BLaER1 treated with 17β-estradiol and CSF1 and Interleukin-3, amounts not matched to agents 10 nM and 100 nM (cell line): ENCODE measurements at regions not wholly inside any gene's neighbourhood (a gene's known extent, or its start where the extent isn't known, plus 50 kb on each side); places are given as distances from the start of the nearest gene placed in this dataset.

Experiments used
- H3K27ac ChIP-seq, 11 experiments: shearing (Covaris generic); formaldehyde crosslinking; 2 replicates each; pipeline ENCODE4 v1.8.1; 2022
- H3K27me3 ChIP-seq, 11 experiments: shearing (Covaris generic); formaldehyde crosslinking; 2 replicates each; pipeline ENCODE4 v1.8.1; 2022
- H3K36me3 ChIP-seq, 11 experiments: shearing (Covaris generic); formaldehyde crosslinking; 2 replicates each; pipeline ENCODE4 v1.8.1; 2022
- H3K4me1 ChIP-seq, 10 experiments: shearing (Covaris generic); formaldehyde crosslinking; 2 replicates each; pipeline ENCODE4 v1.8.1; 2022
- H3K4me2 ChIP-seq, 11 experiments: shearing (Covaris generic); formaldehyde crosslinking; 2 replicates each; pipeline ENCODE4 v1.8.1; 2022
- H3K4me3 ChIP-seq, 10 experiments: shearing (Covaris generic); formaldehyde crosslinking; 2 replicates each; pipeline ENCODE4 v1.8.1; 2022
- H3K9ac ChIP-seq, 11 experiments: shearing (Covaris generic); formaldehyde crosslinking; 2 replicates each; pipeline ENCODE4 v1.8.1; 2022
- H3K9me3 ChIP-seq, 11 experiments: shearing (Covaris generic); formaldehyde crosslinking; replicated peaks in 1 of 11; 2 replicates each; pipeline ENCODE4 v1.8.1; 2022
- H4K20me1 ChIP-seq, 11 experiments: shearing (Covaris generic); formaldehyde crosslinking; 2 replicates each; pipeline ENCODE4 v1.8.1; 2022
- Cebpa-rat ChIP-seq, 11 experiments: shearing (Covaris generic); IDR thresholded peaks; 2 replicates each; pipeline ENCODE4 v1.8.1; 2022

DNA sequence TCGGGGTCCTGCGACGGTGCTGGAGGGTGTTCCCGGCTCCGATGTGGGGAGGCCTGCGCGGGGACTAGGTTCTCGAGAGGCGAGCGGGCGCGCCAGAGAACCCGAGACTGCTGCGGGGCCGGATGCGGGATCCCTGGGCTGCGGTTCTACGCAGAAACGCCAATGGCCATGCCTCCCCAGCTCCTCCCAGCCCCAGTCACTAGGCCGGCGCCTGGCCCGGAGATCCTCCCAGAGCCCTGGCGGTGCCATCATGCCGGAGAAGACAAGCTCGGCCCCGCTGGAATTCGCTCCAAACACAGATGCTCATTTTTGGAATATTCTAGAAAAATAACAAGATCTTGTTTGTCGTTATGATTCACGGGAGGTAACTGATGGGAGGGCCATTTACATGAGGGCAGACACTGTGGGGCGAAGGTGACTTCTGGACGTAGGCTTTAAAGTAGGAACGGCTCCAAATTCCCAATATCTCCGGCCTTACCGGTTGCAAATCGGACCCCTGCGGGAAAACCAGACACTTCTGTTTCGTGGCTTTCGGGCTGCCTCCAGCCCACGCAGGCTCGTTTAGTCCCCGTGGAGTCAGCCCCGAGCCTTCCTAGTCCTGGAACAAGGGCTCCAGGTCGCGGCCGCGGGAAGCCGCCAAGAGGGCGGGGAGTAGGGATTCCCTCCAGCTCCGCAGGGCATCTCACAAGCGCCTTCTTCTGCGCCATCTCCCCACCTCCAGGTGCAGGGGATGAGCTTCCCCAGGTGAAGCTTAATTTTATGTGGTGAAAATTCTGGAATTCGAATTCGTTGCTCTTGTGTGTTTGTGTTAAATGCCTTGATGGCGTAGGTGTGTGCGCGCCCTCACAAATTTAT, 74.8 kb upstream of the POLG start:
- H3K4me3 ChIP-seq = 0 out of 20 replicates have a peak overlapping the region, but pooled peaks of 1 of the 10 experiments have one; percentile 11
- no peak overlapping the region for H3K27ac ChIP-seq
- H3K27me3 ChIP-seq = peaks cover 100% of the 10 kb centered on the region in 11 experiments
- H4K20me1 ChIP-seq = peaks cover 0 to 76% (median 42%) of the 10 kb centered on the region in 11 experiments; a peak in 14 of 22 replicates
- peaks cover 25 to 56% (median 46%) of the 10 kb centered on the region in 11 experiments for H3K9me3 ChIP-seq
- no peaks in the 10 kb centered on the region for H3K36me3 ChIP-seq
- H3K9ac ChIP-seq = no peak overlapping the region
- no peak overlapping the region for H3K4me2 ChIP-seq
- no peak for TF ChIP-seq Cebpa-rat (IDR thresholded peaks at IDR 0.05)
- 0 out of 20 replicates have a peak, but pooled peaks cover 0 to 7% (median 0%) of the 10 kb centered on the region in 10 experiments for H3K4me1 ChIP-seq

GRCh38 chr15:89408372-89409183, 74.0 kb upstream of the POLG start:
- Histone ChIP-seq H3K9me3 (peaks cover 25 to 56% (median 46%) of the 10 kb centered on the region in 11 experiments), H4K20me1 (peaks cover 0 to 72% (median 38%) of the 10 kb centered on the region in 11 experiments; a peak in 14 of 22 replicates), H3K9ac (no peak overlapping the region), H3K27ac (no peak overlapping the region), H3K4me1 (0 out of 20 replicates have a peak, but pooled peaks cover 0 to 7% (median 0%) of the 10 kb centered on the region in 10 experiments), H3K36me3 (no peaks in the 10 kb centered on the region), H3K27me3 (peaks cover 100% of the 10 kb centered on the region in 11 experiments), H3K4me3 (peak overlapping the region in 1 of 10 experiments; percentile 11; a peak in 1 of 20 replicates), H3K4me2 (no peak overlapping the region)
- TF ChIP-seq Cebpa-rat (IDR thresholded peaks at IDR 0.05) = no peak

DNA sequence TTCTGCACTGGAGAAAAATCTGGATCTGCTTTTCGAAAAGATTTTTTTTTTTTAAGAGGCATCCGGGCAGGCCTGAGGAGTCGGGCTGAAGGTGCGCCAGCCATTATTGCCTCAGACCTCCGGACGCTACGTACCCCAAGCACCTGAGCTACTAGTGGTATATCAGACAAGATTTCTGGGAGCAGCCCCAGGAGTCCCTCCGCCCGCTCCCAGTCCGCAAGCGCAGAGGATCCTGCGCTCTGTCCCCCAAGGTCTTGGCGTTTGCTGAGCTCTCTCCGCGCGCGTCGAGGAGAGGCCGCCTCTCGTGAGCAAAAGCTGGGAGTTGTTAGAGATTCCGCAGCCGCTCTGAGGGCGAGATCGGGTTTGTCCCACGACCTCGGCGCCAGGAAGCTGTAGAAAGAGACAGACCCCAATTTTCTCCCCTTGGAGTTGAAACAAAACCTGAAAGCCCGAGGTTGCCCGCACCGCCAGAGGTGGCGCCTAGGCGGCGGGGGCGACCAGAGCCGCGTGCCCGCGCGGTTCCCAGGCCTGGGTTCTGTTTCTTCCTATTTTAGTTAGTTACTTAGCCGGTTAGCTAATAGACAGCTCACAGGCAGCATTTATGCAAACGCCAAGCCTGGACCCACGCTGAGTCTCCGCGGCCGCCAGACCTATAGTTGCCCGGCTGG, 72.5 kb upstream of the POLG start:
- Histone ChIP-seq H3K27me3 (peaks cover 100% of the 10 kb centered on the region in 11 experiments), H3K9ac (no peak overlapping the region), H3K27ac (no peak overlapping the region), H4K20me1 (peaks cover 0 to 64% (median 36%) of the 10 kb centered on the region in 11 experiments; a peak in 14 of 22 replicates), H3K9me3 (peaks cover 25 to 56% (median 46%) of the 10 kb centered on the region in 11 experiments), H3K4me1 (peaks cover 0 to 11% (median 0%) of the 10 kb centered on the region in 10 experiments; a peak in 5 of 20 replicates), H3K4me2 (no peak overlapping the region), H3K4me3 (no peak overlapping the region), H3K36me3 (no peaks in the 10 kb centered on the region)
- no peak for TF ChIP-seq Cebpa-rat (IDR thresholded peaks at IDR 0.05)

DNA sequence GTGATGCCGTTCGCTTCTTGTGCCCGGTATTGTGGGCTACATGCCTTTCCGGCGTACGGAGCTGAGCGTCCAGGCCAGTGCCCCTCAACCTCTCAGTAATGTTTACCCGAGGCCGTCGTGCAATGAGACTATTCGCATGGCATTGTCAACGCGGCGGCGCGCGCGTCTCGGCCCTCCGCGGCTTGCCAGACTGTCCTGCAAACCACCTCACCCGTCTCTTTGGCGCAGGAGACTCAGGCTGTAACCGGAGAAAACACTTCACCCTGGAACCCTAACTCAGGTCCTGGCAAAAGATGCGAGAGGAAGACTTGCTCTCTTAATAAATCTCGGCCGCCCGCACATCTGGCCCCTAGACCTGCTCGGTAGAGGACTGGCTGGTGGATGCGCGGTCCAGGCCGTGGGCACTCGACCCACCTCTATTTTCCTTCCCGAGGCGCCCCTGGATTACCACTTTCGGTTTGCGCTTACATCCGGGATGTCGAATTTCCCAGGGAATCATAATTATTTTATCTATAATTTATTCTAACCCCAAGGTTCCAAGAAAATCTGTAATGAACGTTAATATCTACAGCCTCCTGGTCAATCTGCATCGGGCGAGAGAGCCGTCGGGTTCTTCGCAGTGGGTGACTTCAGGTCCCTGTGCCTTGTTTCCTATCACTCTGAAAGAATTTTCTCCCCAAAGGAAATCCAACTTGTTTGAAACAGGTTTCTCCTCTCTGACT, 71.8 kb upstream of the POLG start:
- peaks cover 25 to 56% (median 46%) of the 10 kb centered on the region in 11 experiments for H3K9me3 ChIP-seq
- no peak overlapping the region for H3K4me2 ChIP-seq
- no peaks in the 10 kb centered on the region for H3K36me3 ChIP-seq
- H3K9ac ChIP-seq = no peak overlapping the region
- H3K27ac ChIP-seq = no peak overlapping the region
- H4K20me1 ChIP-seq = peaks cover 0 to 58% (median 33%) of the 10 kb centered on the region in 11 experiments; a peak in 14 of 22 replicates
- peaks cover 0 to 18% (median 0%) of the 10 kb centered on the region in 10 experiments; a peak in 6 of 20 replicates for H3K4me1 ChIP-seq
- peaks cover 100% of the 10 kb centered on the region in 11 experiments for H3K27me3 ChIP-seq
- TF ChIP-seq Cebpa-rat (IDR thresholded peaks at IDR 0.05) = no peak
- H3K4me3 ChIP-seq = no peak overlapping the region

GRCh38 chr15:89405494-89405893, 70.9 kb upstream of the POLG start:
- Histone ChIP-seq H3K27ac (no peak overlapping the region), H3K4me1 (peaks cover 0 to 20% (median 0%) of the 10 kb centered on the region in 10 experiments; a peak in 6 of 20 replicates), H3K9ac (no peak overlapping the region), H3K4me3 (no peak overlapping the region), H3K9me3 (peaks cover 25 to 52% (median 46%) of the 10 kb centered on the region in 11 experiments), H3K36me3 (no peaks in the 10 kb centered on the region), H4K20me1 (peaks cover 0 to 49% (median 30%) of the 10 kb centered on the region in 11 experiments; a peak in 14 of 22 replicates), H3K27me3 (peaks cover 100% of the 10 kb centered on the region in 11 experiments), H3K4me2 (no peak overlapping the region)
- no peak for TF ChIP-seq Cebpa-rat (IDR thresholded peaks at IDR 0.05)

DNA sequence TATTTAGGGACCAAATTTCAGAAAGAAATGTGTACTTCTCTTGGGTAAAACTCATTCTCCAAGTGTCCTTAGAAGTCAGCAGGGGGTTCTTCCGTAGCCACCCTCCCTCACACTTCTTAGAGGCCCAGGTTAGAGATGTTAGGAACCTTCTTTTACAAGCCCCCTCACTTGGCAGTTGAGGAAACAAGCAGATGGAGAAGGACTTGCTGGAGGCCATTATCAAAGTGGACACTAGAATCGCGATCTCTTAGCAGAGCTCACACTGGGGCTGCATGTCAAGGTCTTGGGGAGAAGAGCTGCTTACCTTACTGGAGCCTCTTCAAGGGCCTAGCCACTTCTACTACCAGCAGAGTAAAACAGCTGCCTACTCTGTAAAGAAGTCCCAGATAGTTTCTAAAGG, 69.4 kb upstream of the POLG start:
- Histone ChIP-seq H3K9me3 (peaks cover 15 to 38% (median 33%) of the 10 kb centered on the region in 11 experiments; a peak in 21 of 22 replicates), H3K4me1 (peaks cover 0 to 20% (median 0%) of the 10 kb centered on the region in 10 experiments; a peak in 6 of 20 replicates), H3K9ac (no peak overlapping the region), H4K20me1 (peaks cover 0 to 35% (median 16%) of the 10 kb centered on the region in 11 experiments; a peak in 13 of 22 replicates), H3K4me2 (no peak overlapping the region), H3K4me3 (no peak overlapping the region), H3K36me3 (no peaks in the 10 kb centered on the region), H3K27me3 (peaks cover 100% of the 10 kb centered on the region in 11 experiments), H3K27ac (no peak overlapping the region)
- TF ChIP-seq Cebpa-rat (IDR thresholded peaks at IDR 0.05) = no peak

DNA sequence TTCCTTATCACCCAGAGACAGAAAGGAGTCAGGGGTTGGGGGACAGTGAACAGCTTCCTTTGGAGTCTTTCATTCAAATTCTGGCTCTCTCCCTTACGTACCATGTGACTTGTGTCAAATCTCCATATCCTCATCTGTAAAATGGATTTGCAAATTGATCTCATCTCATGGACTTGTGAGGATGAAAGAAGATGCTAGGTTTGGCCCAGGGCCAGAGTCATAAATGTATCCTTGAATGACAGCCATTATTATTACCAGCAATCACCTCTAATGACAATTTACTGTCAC, 67.8 kb upstream of the POLG start:
- Histone ChIP-seq H3K27ac (no peak overlapping the region), H3K4me1 (peaks cover 0 to 20% (median under 1%) of the 10 kb centered on the region in 10 experiments; a peak in 7 of 20 replicates), H3K9ac (no peak overlapping the region), H4K20me1 (peaks cover 0 to 22% (median 7%) of the 10 kb centered on the region in 11 experiments; a peak in 9 of 22 replicates), H3K36me3 (no peaks in the 10 kb centered on the region), H3K9me3 (peaks cover 3 to 23% (median 17%) of the 10 kb centered on the region in 11 experiments; a peak in 20 of 22 replicates), H3K4me2 (peak overlapping the region in 4 of 11 experiments; percentile 1 to 69 (median 48); a peak in 6 of 22 replicates), H3K27me3 (peaks cover 100% of the 10 kb centered on the region in 11 experiments), H3K4me3 (no peak overlapping the region)
- no peak for TF ChIP-seq Cebpa-rat (IDR thresholded peaks at IDR 0.05)
